SK-N-SH (cell line): ENCODE measurements at regions not wholly inside any gene's neighbourhood (a gene's known extent, or its start where the extent isn't known, plus 50 kb on each side); places are given as distances from the start of the nearest gene placed in this dataset.

ENCODE experiments used
- CTCF ChIA-PET: fragments of 300-600, 350-600 bp; formaldehyde crosslinking; extraction: SDS; loops from one replicate; lab custom pipeline; 2021; lab: Yijun Ruan, JAX
- POLR2A ChIA-PET: fragments of 350-600 bp; sonication (Branson Sonifier 250); formaldehyde crosslinking; extraction: SDS; loops from one replicate; lab custom pipeline; 2020; ENCODE audit warnings: antibody characterized with exemption, inconsistent platforms; lab: Yijun Ruan, JAX
- DNase-seq: peaks from one replicate; pipeline ENCODE4 v3.0.0; 2012
- H2AFZ ChIP-seq: fragments of 200-600 bp; sonication (generic); 2 replicates; pipeline ENCODE4 v1.8.1; 2016; ENCODE audit warnings: antibody characterized with exemption, mild to moderate bottlenecking, low read depth
- H3F3A ChIP-seq: fragments of 200-600 bp; sonication (generic); replicated peaks from 2 replicates; pipeline ENCODE3; 2016; ENCODE audit warnings: antibody characterized with exemption, mild to moderate bottlenecking; ENCODE audit not compliant: insufficient read depth
- H3K27ac ChIP-seq, 2 experiments: fragments of 200-500 bp in 1 of 2; fragments of 200-600 bp in 1 of 2; sonication (Bioruptor generic) in 1 of 2; sonication (generic), shearing (Covaris generic) in 1 of 2; 2 replicates each; pipeline versions ENCODE4 v1.5.1 to v1.6.1; 2014 to 2016; ENCODE audit warnings: low read depth in 2 of 2, inconsistent platforms in 1 of 2, low read length in 1 of 2, mild to moderate bottlenecking in 1 of 2, mixed read lengths in 1 of 2
- H3K27me3 ChIP-seq: fragments of 200-600 bp; sonication (generic), shearing (Covaris generic); 2 replicates; pipeline ENCODE4 v1.6.1; 2016; ENCODE audit warnings: mixed run types; ENCODE audit not compliant: insufficient read depth
- H3K36me3 ChIP-seq, 2 experiments: fragments of 200-500 bp in 1 of 2; fragments of 200-600 bp in 1 of 2; sonication (Bioruptor generic) in 1 of 2; sonication (generic) in 1 of 2; replicated peaks in 1 of 2; 2 replicates each; pipeline versions ENCODE3 to v1.5.1; 2014 to 2016; ENCODE audit warnings: low read length in 1 of 2, mild to moderate bottlenecking in 1 of 2; ENCODE audit not compliant: insufficient read depth in 2 of 2, control insufficient read depth in 1 of 2
- H3K4me1 ChIP-seq, 2 experiments: fragments of 200-500 bp in 1 of 2; fragments of 200-600 bp in 1 of 2; sonication (Bioruptor generic) in 1 of 2; sonication (generic), shearing (Covaris generic) in 1 of 2; 2 replicates each; pipeline versions ENCODE4 v1.5.1 to v1.6.1; 2014 to 2016; ENCODE audit warnings: low read depth in 1 of 2, low read length in 1 of 2, mixed run types in 1 of 2; ENCODE audit not compliant: insufficient read depth in 2 of 2, control insufficient read depth in 1 of 2
- H3K4me2 ChIP-seq: fragments of 200-600 bp; sonication (generic), shearing (Covaris generic); 2 replicates; pipeline ENCODE4 v1.6.1; 2017; ENCODE audit warnings: mixed run types
- H3K4me3 ChIP-seq, 2 experiments: fragments of 200-500 bp in 1 of 2; fragments of 200-600 bp in 1 of 2; sonication (Bioruptor generic) in 1 of 2; sonication (generic), shearing (Covaris generic) in 1 of 2; 2 replicates each; pipeline versions ENCODE4 v1.5.1 to v1.8.1; 2014 to 2016; ENCODE audit warnings: low read depth in 2 of 2, inconsistent platforms in 1 of 2, low read length in 1 of 2, mild to moderate bottlenecking in 1 of 2, mixed read lengths in 1 of 2, moderate library complexity in 1 of 2
- H3K79me2 ChIP-seq: fragments of 200-600 bp; sonication (generic); 2 replicates; pipeline ENCODE4 v1.8.1; 2017; ENCODE audit warnings: mild to moderate bottlenecking; ENCODE audit not compliant: insufficient read depth
- H3K9ac ChIP-seq: fragments of 200-600 bp; sonication (generic); 2 replicates; pipeline ENCODE4 v1.6.1; 2017; ENCODE audit warnings: mixed run types
- H3K9me2 ChIP-seq: fragments of 200-600 bp; sonication (generic); 2 replicates; pipeline ENCODE4 v1.6.1; 2017; ENCODE audit warnings: mixed run types
- H3K9me3 ChIP-seq: fragments of 200-600 bp; sonication (generic); 2 replicates; pipeline ENCODE4 v1.6.1; 2017; ENCODE audit warnings: mixed run types, mild to moderate bottlenecking, moderate library complexity
- H4K20me1 ChIP-seq: fragments of 200-600 bp; sonication (generic); 2 replicates; pipeline ENCODE4 v1.6.1; 2017; ENCODE audit warnings: mild to moderate bottlenecking, mixed run types; ENCODE audit not compliant: insufficient read depth
- CHD2 ChIP-seq: fragments of 150-350 bp; IDR thresholded peaks from 2 replicates; pipeline ENCODE4 v1.6.1; 2018; ENCODE audit warnings: low read length; ENCODE audit not compliant: partially characterized antibody
- CTCF ChIP-seq: fragments of 200-600 bp; sonication (generic); IDR thresholded peaks from 2 replicates; pipeline ENCODE4 v1.6.1; 2017; ENCODE audit warnings: antibody characterized with exemption, mild to moderate bottlenecking, moderate library complexity
- EP300 ChIP-seq, 2 experiments: IDR thresholded peaks; 2 replicates each; pipeline versions ENCODE4 v1.4.0 to v1.6.1; 2012; ENCODE audit warnings: borderline replicate concordance in 1 of 2, low read depth in 1 of 2, low read length in 1 of 2
- EZH2phosphoT487 ChIP-seq: fragments of 200-600 bp; sonication (generic); IDR thresholded peaks from 2 replicates; pipeline ENCODE4 v1.6.1; 2017; ENCODE audit warnings: low read depth, mixed run types, mild to moderate bottlenecking, antibody characterized with exemption, moderate library complexity, borderline replicate concordance
- FOSL2 ChIP-seq: IDR thresholded peaks from 2 replicates; pipeline ENCODE4 v1.4.0; 2012; ENCODE audit warnings: low read depth, mild to moderate bottlenecking, moderate library complexity, borderline replicate concordance
- FOXJ3 ChIP-seq: sonication (generic); formaldehyde crosslinking; IDR thresholded peaks from 2 replicates; pipeline ENCODE4 v1.5.1; 2020; ENCODE audit warnings: mild to moderate bottlenecking, missing genetic modification reagents
- IRF3 ChIP-seq: fragments of 150-350 bp; IDR thresholded peaks from 2 replicates; pipeline ENCODE4 v1.6.1; 2016; ENCODE audit warnings: mild to moderate bottlenecking, low read depth, low read length
- JUND ChIP-seq: IDR thresholded peaks from 2 replicates; pipeline ENCODE4 v1.4.0; 2012
- MAX ChIP-seq: IDR thresholded peaks from 2 replicates; pipeline ENCODE4 v1.4.0; 2012; ENCODE audit warnings: low read depth
- NFIC ChIP-seq: IDR thresholded peaks from 2 replicates; pipeline ENCODE4 v1.4.0; 2012; ENCODE audit warnings: borderline replicate concordance
- PBX3 ChIP-seq: IDR thresholded peaks from 2 replicates; pipeline ENCODE4; 2012
- POLR2AphosphoS5 ChIP-seq: IDR thresholded peaks from 2 replicates; pipeline ENCODE4 v1.6.1; 2012; ENCODE audit warnings: low read depth, low read length
- RXRA ChIP-seq: IDR thresholded peaks from 2 replicates; pipeline ENCODE4 v1.4.0; 2012; ENCODE audit warnings: low read depth, mild to moderate bottlenecking, borderline replicate concordance
- SIN3A ChIP-seq: IDR thresholded peaks from 2 replicates; pipeline ENCODE4 v1.6.1; 2012; ENCODE audit warnings: low read depth, mild to moderate bottlenecking, low read length, moderate library complexity, borderline replicate concordance
- SMC3 ChIP-seq: IDR thresholded peaks from 2 replicates; pipeline ENCODE4 v1.6.1; 2012; ENCODE audit warnings: low read depth, low read length, improper control_type of control experiment
- TAF1 ChIP-seq: IDR thresholded peaks from 2 replicates; pipeline ENCODE4 v1.6.1; 2012; ENCODE audit warnings: low read depth, mild to moderate bottlenecking, low read length, moderate library complexity, borderline replicate concordance
- TCF12 ChIP-seq: IDR thresholded peaks from 2 replicates; pipeline ENCODE4 v1.4.0; 2012
- ZBTB33 ChIP-seq: IDR thresholded peaks from 2 replicates; pipeline ENCODE4 v1.4.0; 2012; ENCODE audit warnings: low read depth, borderline replicate concordance
- WGBS: methylation state at CpG from one replicate; pipeline ENCODE4 v1.1.6; 2017; ENCODE audit warnings: low lambda C conversion rate; 5-methylcytosine and 5-hydroxymethylcytosine counted together

GRCh38 chr1:193545171-193545570 is 358.8 kb upstream of the B3GALT2 start:
- Histone ChIP-seq H2AFZ (no peak overlapping the region), H3F3A (no peaks in the 10 kb centered on the region), H3K9me2 (no peaks in the 10 kb centered on the region), H3K4me1 (peaks cover 2 to 4% of the 10 kb centered on the region in 2 experiments; a peak in 2 of 4 replicates), H3K27me3 (no peaks in the 10 kb centered on the region), H3K79me2 (no peaks in the 10 kb centered on the region), H3K4me3 (no peak overlapping the region), H3K9ac (no peak overlapping the region), H3K36me3 (no peaks in the 10 kb centered on the region), H3K27ac (no peak overlapping the region), H4K20me1 (no peaks in the 10 kb centered on the region), H3K4me2 (no peak overlapping the region), H3K9me3 (no peaks in the 10 kb centered on the region)
- WGBS = 47% methylated on average over 2 of the region's 2 CpGs
- ChIA-PET CTCF (no interaction called here), POLR2A (no interaction called here)
- no peak for DNase-seq
- TF ChIP-seq CHD2 (no peak), JUND (no peak)

- H3F3A ChIP-seq = no peaks in the 10 kb centered on the region
- H3K9me3 ChIP-seq = no peaks in the 10 kb centered on the region
- H3K27me3 ChIP-seq = no peaks in the 10 kb centered on the region
- ChIA-PET CTCF (no interaction called here), POLR2A (no interaction called here)
- H3K4me1 ChIP-seq = peaks cover 2 to 4% of the 10 kb centered on the region in 2 experiments; a peak in 2 of 4 replicates
- H3K79me2 ChIP-seq = no peaks in the 10 kb centered on the region
- 0 out of 2 replicates have a peak overlapping the region, but pooled peaks have one; percentile 31 for H3K4me2 ChIP-seq
- no peak for DNase-seq
- WGBS = 15% methylated on average over 4 of the region's 4 CpGs
- 0 out of 2 replicates have a peak, but pooled peaks have one; percentile 12 for TF ChIP-seq NFIC
- no peak for TF ChIP-seq CTCF
- no peak for TF ChIP-seq TAF1
- TF ChIP-seq POLR2AphosphoS5 = peak; percentile 30; the same call in 1 of the 2 replicates
- TF ChIP-seq PBX3 = peak; percentile 38
- TF ChIP-seq CHD2 = no peak
- no peak for TF ChIP-seq EZH2phosphoT487
- TF ChIP-seq IRF3 = no peak
- peak; percentile 35; the same call in 1 of the 2 replicates for TF ChIP-seq FOSL2
- peak; percentile 54 for TF ChIP-seq JUND
- TF ChIP-seq EP300 (IDR thresholded peaks at IDR 0.05; ENCODE audit: borderline replicate concordance in 1 of 2, low read depth in 1 of 2, low read length in 1 of 2) = peak in 1 of 2 experiments; percentile 48; a peak in 1 of 4 replicates
- no peak for TF ChIP-seq ZBTB33
- TF ChIP-seq MAX = peak; percentile 72
- TF ChIP-seq SMC3 = no peak
- TF ChIP-seq FOXJ3 = no peak
- TF ChIP-seq RXRA = no peak
- TF ChIP-seq SIN3A = no peak
- peak; percentile 94 for TF ChIP-seq TCF12
- H3K9ac ChIP-seq = no peak overlapping the region
- no peak overlapping the region for H3K4me3 ChIP-seq
- no peaks in the 10 kb centered on the region for H3K9me2 ChIP-seq
- no peaks in the 10 kb centered on the region for H4K20me1 ChIP-seq
- H2AFZ ChIP-seq = no peak overlapping the region
- H3K36me3 ChIP-seq = no peaks in the 10 kb centered on the region
- H3K27ac ChIP-seq = peak overlapping the region; percentile 14 to 60; a peak in 1 of 4 replicates
These were observed 356.8 kb upstream of the B3GALT2 start for GRCh38 chr1:193543259-193543658.
